ENCODE measurements at regions not wholly inside any gene's neighbourhood (a gene's known extent, or its start where the extent isn't known, plus 50 kb on each side); places are given as distances from the start of the nearest gene placed in this dataset.

GRCh38 chr16:62424206-62424605, 388.0 kb upstream of the CDH8 start:
- intact Hi-C loops (cut with DNase I, micrococcal nuclease): no loop called here
- peaks cover 9% of the 10 kb centered on the region for H3K9me3 Mint-ChIP-seq
- ChIA-PET POLR2A (no interaction called here), CTCF (no interaction called here)
- H3K4me1 ChIP-seq (ENCODE audit: insufficient read depth, low read length): no peaks in the 10 kb centered on the region
- H3K36me3 ChIP-seq (ENCODE audit: insufficient read depth, low read length): no peaks in the 10 kb centered on the region
- no peak for ATAC-seq (ENCODE audit: poor library complexity)
- no peak overlapping the region for H3K4me3 ChIP-seq (ENCODE audit: low read length)
- DNase-seq: no peak
- H3K4me3 Mint-ChIP-seq: no peak overlapping the region
- H3K27ac ChIP-seq (ENCODE audit: low read depth in 1 of 2, low read length in 2 of 2): no peak overlapping the region
- H3K27me3 ChIP-seq (ENCODE audit: control insufficient read depth in 1 of 2, insufficient read depth in 2 of 2, low read length in 2 of 2): no peaks in the 10 kb centered on the region
- H3K4me1 Mint-ChIP-seq (ENCODE audit: low read depth): no peaks in the 10 kb centered on the region
- H3K27ac Mint-ChIP-seq: no peak overlapping the region
- H3K27me3 Mint-ChIP-seq: no peaks in the 10 kb centered on the region
- TF ChIP-seq, protein P1, sequence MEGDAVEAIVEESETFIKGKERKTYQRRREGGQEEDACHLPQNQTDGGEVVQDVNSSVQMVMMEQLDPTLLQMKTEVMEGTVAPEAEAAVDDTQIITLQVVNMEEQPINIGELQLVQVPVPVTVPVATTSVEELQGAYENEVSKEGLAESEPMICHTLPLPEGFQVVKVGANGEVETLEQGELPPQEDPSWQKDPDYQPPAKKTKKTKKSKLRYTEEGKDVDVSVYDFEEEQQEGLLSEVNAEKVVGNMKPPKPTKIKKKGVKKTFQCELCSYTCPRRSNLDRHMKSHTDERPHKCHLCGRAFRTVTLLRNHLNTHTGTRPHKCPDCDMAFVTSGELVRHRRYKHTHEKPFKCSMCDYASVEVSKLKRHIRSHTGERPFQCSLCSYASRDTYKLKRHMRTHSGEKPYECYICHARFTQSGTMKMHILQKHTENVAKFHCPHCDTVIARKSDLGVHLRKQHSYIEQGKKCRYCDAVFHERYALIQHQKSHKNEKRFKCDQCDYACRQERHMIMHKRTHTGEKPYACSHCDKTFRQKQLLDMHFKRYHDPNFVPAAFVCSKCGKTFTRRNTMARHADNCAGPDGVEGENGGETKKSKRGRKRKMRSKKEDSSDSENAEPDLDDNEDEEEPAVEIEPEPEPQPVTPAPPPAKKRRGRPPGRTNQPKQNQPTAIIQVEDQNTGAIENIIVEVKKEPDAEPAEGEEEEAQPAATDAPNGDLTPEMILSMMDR (IDR thresholded peaks at IDR 0.05): no peak
- peaks cover 0 to 8% of the 10 kb centered on the region in 2 experiments for H3K9me3 ChIP-seq (ENCODE audit: control insufficient read depth in 1 of 2, insufficient read depth in 1 of 2, low read length in 2 of 2)
- H3K36me3 Mint-ChIP-seq (ENCODE audit: low read depth): no peaks in the 10 kb centered on the region

GRCh38 chr16:62408760-62409159, 372.5 kb upstream of the CDH8 start:
- no peak overlapping the region for H3K27ac ChIP-seq (ENCODE audit: low read depth in 1 of 2, low read length in 2 of 2)
- TF ChIP-seq, protein P1 (IDR thresholded peaks at IDR 0.05): no peak
- H3K4me3 ChIP-seq (ENCODE audit: low read length): no peak overlapping the region
- no peaks in the 10 kb centered on the region for H3K36me3 ChIP-seq (ENCODE audit: insufficient read depth, low read length)
- Mint-ChIP-seq H3K4me1 (ENCODE audit: low read depth) (no peaks in the 10 kb centered on the region), H3K36me3 (ENCODE audit: low read depth) (no peaks in the 10 kb centered on the region), H3K27me3 (no peaks in the 10 kb centered on the region), H3K9me3 (peaks cover 20% of the 10 kb centered on the region), H3K27ac (no peak overlapping the region), H3K4me3 (no peak overlapping the region)
- no peaks in the 10 kb centered on the region for H3K27me3 ChIP-seq (ENCODE audit: control insufficient read depth in 1 of 2, insufficient read depth in 2 of 2, low read length in 2 of 2)
- CTCF ChIA-PET: interaction anchor here (0.7 kb wide), 1 partner anchor 305 kb away, joined by 4 read pairs; no protein-coding TSS in a partner anchor
- ATAC-seq (ENCODE audit: poor library complexity): no peak
- no peak for DNase-seq
- POLR2A ChIA-PET: no interaction called here
- intact Hi-C loops (cut with DNase I, micrococcal nuclease): no loop called here
- peaks cover 0 to 19% of the 10 kb centered on the region in 2 experiments for H3K9me3 ChIP-seq (ENCODE audit: control insufficient read depth in 1 of 2, insufficient read depth in 1 of 2, low read length in 2 of 2)
- H3K4me1 ChIP-seq (ENCODE audit: insufficient read depth, low read length): no peaks in the 10 kb centered on the region

DNA sequence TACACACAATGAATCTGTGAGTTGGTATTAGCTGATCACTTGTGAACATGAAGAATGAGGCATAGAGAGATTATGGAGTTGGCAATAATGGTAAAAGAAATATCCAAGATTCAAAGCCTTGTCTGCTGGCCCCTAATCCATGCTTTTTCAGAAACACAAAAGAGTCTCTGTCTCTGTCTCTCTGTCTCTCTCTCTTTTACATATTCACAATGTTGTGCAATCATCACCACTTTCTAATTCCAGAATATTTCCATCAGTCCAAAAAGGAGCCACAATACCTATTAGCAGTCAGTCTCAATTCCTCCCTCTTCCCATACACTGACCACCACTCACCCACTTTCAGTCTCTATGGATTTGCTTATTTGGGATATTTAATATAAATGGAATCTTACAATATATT, 370.1 kb upstream of the CDH8 start:
- intact Hi-C loops (cut with DNase I, micrococcal nuclease): no loop called here
- TF ChIP-seq, protein P1 (IDR thresholded peaks at IDR 0.05): no peak
- no peak for ATAC-seq (ENCODE audit: poor library complexity)
- no peak for DNase-seq
- no peaks in the 10 kb centered on the region for H3K36me3 ChIP-seq (ENCODE audit: insufficient read depth, low read length)
- ChIA-PET POLR2A (no interaction called here), CTCF (no interaction called here)
- H3K27me3 ChIP-seq (ENCODE audit: control insufficient read depth in 1 of 2, insufficient read depth in 2 of 2, low read length in 2 of 2): no peaks in the 10 kb centered on the region
- no peak overlapping the region for H3K27ac ChIP-seq (ENCODE audit: low read depth in 1 of 2, low read length in 2 of 2)
- peaks cover 0 to 19% of the 10 kb centered on the region in 2 experiments for H3K9me3 ChIP-seq (ENCODE audit: control insufficient read depth in 1 of 2, insufficient read depth in 1 of 2, low read length in 2 of 2)
- Mint-ChIP-seq H3K4me1 (ENCODE audit: low read depth) (no peaks in the 10 kb centered on the region), H3K9me3 (peaks cover 17% of the 10 kb centered on the region), H3K4me3 (no peak overlapping the region), H3K36me3 (ENCODE audit: low read depth) (no peaks in the 10 kb centered on the region), H3K27me3 (no peaks in the 10 kb centered on the region), H3K27ac (no peak overlapping the region)
- no peak overlapping the region for H3K4me3 ChIP-seq (ENCODE audit: low read length)
- H3K4me1 ChIP-seq (ENCODE audit: insufficient read depth, low read length): no peaks in the 10 kb centered on the region

Measured in CD4-positive, alpha-beta T cell (primary cell).